ENCODE measurements at regions not wholly inside any gene's neighbourhood (a gene's known extent, or its start where the extent isn't known, plus 50 kb on each side); places are given as distances from the start of the nearest gene placed in this dataset.

GRCh38 chr2:100675373-100675772 lies 112.6 kb downstream of the PDCL3 start:
- Histone ChIP-seq H3K4me3 (no peak overlapping the region), H3K36me3 (no peaks in the 10 kb centered on the region), H3K4me1 (ENCODE audit: low read depth) (peaks cover 8% of the 10 kb centered on the region), H3K27ac (no peak overlapping the region), H3K27me3 (no peaks in the 10 kb centered on the region), H3K9me3 (ENCODE audit: low read depth) (no peaks in the 10 kb centered on the region)
- no peak for DNase-seq (ENCODE audit: low read depth in 1 of 2, low spot score in 1 of 2)
- no peak for TF ChIP-seq CTCF (IDR thresholded peaks at IDR 0.05; ENCODE audit: low read depth, low read length)

GRCh38 chr2:100675855-100676254 lies 113.1 kb downstream of the PDCL3 start:
- Histone ChIP-seq H3K27me3 (no peaks in the 10 kb centered on the region), H3K27ac (no peak overlapping the region), H3K36me3 (no peaks in the 10 kb centered on the region), H3K9me3 (ENCODE audit: low read depth) (no peaks in the 10 kb centered on the region), H3K4me1 (ENCODE audit: low read depth) (peaks cover 8% of the 10 kb centered on the region), H3K4me3 (no peak overlapping the region)
- DNase-seq (ENCODE audit: low read depth in 1 of 2, low spot score in 1 of 2) = no peak
- no peak for TF ChIP-seq CTCF (IDR thresholded peaks at IDR 0.05; ENCODE audit: low read depth, low read length)

GRCh38 chr2:100676346-100676745 lies 113.6 kb downstream of the PDCL3 start:
- DNase-seq (ENCODE audit: low read depth in 1 of 2, low spot score in 1 of 2) = no peak
- H3K9me3 ChIP-seq (ENCODE audit: low read depth) = no peaks in the 10 kb centered on the region
- no peak overlapping the region for H3K27ac ChIP-seq
- no peaks in the 10 kb centered on the region for H3K36me3 ChIP-seq
- no peak for TF ChIP-seq CTCF (IDR thresholded peaks at IDR 0.05; ENCODE audit: low read depth, low read length)
- no peak overlapping the region for H3K4me3 ChIP-seq
- H3K4me1 ChIP-seq (ENCODE audit: low read depth) = peaks cover 8% of the 10 kb centered on the region
- H3K27me3 ChIP-seq = no peaks in the 10 kb centered on the region

GRCh38 chr2:100677611-100678185 lies 114.9 kb downstream of the PDCL3 start:
- H3K27ac ChIP-seq = no peak overlapping the region
- no peak for DNase-seq (ENCODE audit: low read depth in 1 of 2, low spot score in 1 of 2)
- TF ChIP-seq CTCF (IDR thresholded peaks at IDR 0.05; ENCODE audit: low read depth, low read length) = no peak
- H3K36me3 ChIP-seq = no peaks in the 10 kb centered on the region
- peaks cover 8% of the 10 kb centered on the region for H3K4me1 ChIP-seq (ENCODE audit: low read depth)
- no peaks in the 10 kb centered on the region for H3K9me3 ChIP-seq (ENCODE audit: low read depth)
- no peaks in the 10 kb centered on the region for H3K27me3 ChIP-seq
- H3K4me3 ChIP-seq = no peak overlapping the region

GRCh38 chr2:100679211-100679610 lies 116.4 kb downstream of the PDCL3 start:
- DNase-seq (ENCODE audit: low read depth in 1 of 2, low spot score in 1 of 2) = no peak
- H3K4me1 ChIP-seq (ENCODE audit: low read depth) = no peaks in the 10 kb centered on the region
- H3K9me3 ChIP-seq (ENCODE audit: low read depth) = no peaks in the 10 kb centered on the region
- no peak overlapping the region for H3K4me3 ChIP-seq
- TF ChIP-seq CTCF (IDR thresholded peaks at IDR 0.05; ENCODE audit: low read depth, low read length) = no peak
- no peaks in the 10 kb centered on the region for H3K36me3 ChIP-seq
- no peak overlapping the region for H3K27ac ChIP-seq
- H3K27me3 ChIP-seq = no peaks in the 10 kb centered on the region

- no peak for TF ChIP-seq CTCF (IDR thresholded peaks at IDR 0.05; ENCODE audit: low read depth, low read length)
- H3K27ac ChIP-seq = no peak overlapping the region
- H3K27me3 ChIP-seq = no peaks in the 10 kb centered on the region
- H3K36me3 ChIP-seq = no peaks in the 10 kb centered on the region
- DNase-seq (ENCODE audit: low read depth in 1 of 2, low spot score in 1 of 2) = no peak
- H3K4me3 ChIP-seq = no peak overlapping the region
- H3K9me3 ChIP-seq (ENCODE audit: low read depth) = no peaks in the 10 kb centered on the region
- no peaks in the 10 kb centered on the region for H3K4me1 ChIP-seq (ENCODE audit: low read depth)
Measured at GRCh38 chr2:100682536-100682935, 119.7 kb downstream of the PDCL3 start.
